OCI-LY1 (cell line): ENCODE measurements at regions not wholly inside any gene's neighbourhood (a gene's known extent, or its start where the extent isn't known, plus 50 kb on each side); places are given as distances from the start of the nearest gene placed in this dataset.

Experiments used
- H2AFZ ChIP-seq: fragments of 200-600 bp; sonication (generic), shearing (Covaris generic); 2 replicates; pipeline ENCODE4 v1.6.0; 2014; ENCODE audit warnings: antibody characterized with exemption, mild to moderate bottlenecking, low read length
- H3F3A ChIP-seq: fragments of 200-600 bp; sonication (generic), shearing (Covaris generic); 2 replicates; pipeline ENCODE4 v1.6.0; 2014; ENCODE audit warnings: mild to moderate bottlenecking, antibody characterized with exemption, low read length, moderate library complexity; ENCODE audit not compliant: insufficient read depth
- H3K27ac ChIP-seq: fragments of 200-600 bp; sonication (generic); 2 replicates; pipeline ENCODE4 v1.5.1; 2014; ENCODE audit warnings: low read length, mixed run types, mild to moderate bottlenecking, low read depth; ENCODE audit not compliant: poor library complexity, severe bottlenecking
- H3K27me3 ChIP-seq: fragments of 200-600 bp; sonication (generic); 2 replicates; pipeline ENCODE4 v1.6.0; 2014; ENCODE audit warnings: antibody characterized with exemption, mild to moderate bottlenecking, low read length, moderate library complexity; ENCODE audit not compliant: insufficient read depth
- H3K36me3 ChIP-seq: fragments of 200-600 bp; sonication (generic); 2 replicates; pipeline ENCODE4 v1.6.1; 2014; ENCODE audit warnings: mild to moderate bottlenecking, antibody characterized with exemption, low read length, moderate library complexity, mixed read lengths; ENCODE audit not compliant: insufficient read depth
- H3K4me1 ChIP-seq: fragments of 200-600 bp; sonication (generic); 2 replicates; pipeline ENCODE4 v1.5.1; 2014; ENCODE audit warnings: mild to moderate bottlenecking, low read length, moderate library complexity; ENCODE audit not compliant: insufficient read depth, severe bottlenecking
- H3K4me2 ChIP-seq: fragments of 200-600 bp; sonication (generic), shearing (Covaris generic); 2 replicates; pipeline ENCODE4 v1.6.1; 2014; ENCODE audit warnings: low read length
- H3K4me3 ChIP-seq: fragments of 200-600 bp; sonication (generic); 2 replicates; pipeline ENCODE4 v1.5.1; 2014; ENCODE audit warnings: low read length, low read depth, mild to moderate bottlenecking, mixed read lengths; ENCODE audit not compliant: poor library complexity, severe bottlenecking
- H3K79me2 ChIP-seq: fragments of 200-600 bp; shearing (Covaris generic); 2 replicates; pipeline ENCODE4 v1.6.1; 2016; ENCODE audit warnings: mixed run types, low read length, mixed read lengths; ENCODE audit not compliant: insufficient read depth
- H3K9ac ChIP-seq: fragments of 200-600 bp; sonication (generic), shearing (Covaris generic); 2 replicates; pipeline ENCODE4 v1.6.1; 2014; ENCODE audit warnings: mild to moderate bottlenecking, low read length, mixed read lengths
- H3K9me2 ChIP-seq: fragments of 200-600 bp; sonication (generic), shearing (Covaris generic); 2 replicates; pipeline ENCODE4 v1.6.1; 2014; ENCODE audit warnings: low read depth, mild to moderate bottlenecking, low read length, mixed read lengths
- H3K9me3 ChIP-seq: fragments of 200-600 bp; shearing (Covaris generic); 2 replicates; pipeline ENCODE4 v1.6.1; 2014; ENCODE audit warnings: low read length, mixed read lengths
- H4K20me1 ChIP-seq: fragments of 200-600 bp; sonication (generic), shearing (Covaris generic); 2 replicates; pipeline ENCODE4 v1.6.0; 2016; ENCODE audit warnings: mild to moderate bottlenecking, low read length; ENCODE audit not compliant: insufficient read depth
- EZH2 ChIP-seq: fragments of 200-600 bp; sonication (generic), shearing (Covaris generic); IDR thresholded peaks from 2 replicates; pipeline ENCODE4 v1.8.0; 2017; ENCODE audit warnings: borderline replicate concordance, mixed run types, mild to moderate bottlenecking, antibody characterized with exemption, low read length, moderate library complexity, mixed read lengths
- TF ChIP-seq, protein P1 (sequence below): fragments of 200-600 bp; sonication (generic), shearing (Covaris generic); IDR thresholded peaks from 2 replicates; pipeline ENCODE4 v1.5.1; 2017; ENCODE audit warnings: mild to moderate bottlenecking, antibody characterized with exemption, low read length, moderate library complexity, mixed read lengths

- no peaks in the 10 kb centered on the region for H3K4me1 ChIP-seq
- TF ChIP-seq EZH2: no peak
- TF ChIP-seq, protein P1, sequence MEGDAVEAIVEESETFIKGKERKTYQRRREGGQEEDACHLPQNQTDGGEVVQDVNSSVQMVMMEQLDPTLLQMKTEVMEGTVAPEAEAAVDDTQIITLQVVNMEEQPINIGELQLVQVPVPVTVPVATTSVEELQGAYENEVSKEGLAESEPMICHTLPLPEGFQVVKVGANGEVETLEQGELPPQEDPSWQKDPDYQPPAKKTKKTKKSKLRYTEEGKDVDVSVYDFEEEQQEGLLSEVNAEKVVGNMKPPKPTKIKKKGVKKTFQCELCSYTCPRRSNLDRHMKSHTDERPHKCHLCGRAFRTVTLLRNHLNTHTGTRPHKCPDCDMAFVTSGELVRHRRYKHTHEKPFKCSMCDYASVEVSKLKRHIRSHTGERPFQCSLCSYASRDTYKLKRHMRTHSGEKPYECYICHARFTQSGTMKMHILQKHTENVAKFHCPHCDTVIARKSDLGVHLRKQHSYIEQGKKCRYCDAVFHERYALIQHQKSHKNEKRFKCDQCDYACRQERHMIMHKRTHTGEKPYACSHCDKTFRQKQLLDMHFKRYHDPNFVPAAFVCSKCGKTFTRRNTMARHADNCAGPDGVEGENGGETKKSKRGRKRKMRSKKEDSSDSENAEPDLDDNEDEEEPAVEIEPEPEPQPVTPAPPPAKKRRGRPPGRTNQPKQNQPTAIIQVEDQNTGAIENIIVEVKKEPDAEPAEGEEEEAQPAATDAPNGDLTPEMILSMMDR: no peak
- H3K9me3 ChIP-seq: no peaks in the 10 kb centered on the region
- H3K27me3 ChIP-seq: no peaks in the 10 kb centered on the region
- no peak overlapping the region for H3K4me3 ChIP-seq
- no peak overlapping the region for H3K27ac ChIP-seq
- no peaks in the 10 kb centered on the region for H3K36me3 ChIP-seq
- no peaks in the 10 kb centered on the region for H4K20me1 ChIP-seq
- no peak overlapping the region for H2AFZ ChIP-seq
- H3K79me2 ChIP-seq: no peaks in the 10 kb centered on the region
- H3K9ac ChIP-seq: no peak overlapping the region
- no peaks in the 10 kb centered on the region for H3F3A ChIP-seq
- H3K9me2 ChIP-seq: no peaks in the 10 kb centered on the region
- no peak overlapping the region for H3K4me2 ChIP-seq
These were observed 543.9 kb downstream of the AJAP1 start for GRCh38 chr1:5198328-5198727.

DNA sequence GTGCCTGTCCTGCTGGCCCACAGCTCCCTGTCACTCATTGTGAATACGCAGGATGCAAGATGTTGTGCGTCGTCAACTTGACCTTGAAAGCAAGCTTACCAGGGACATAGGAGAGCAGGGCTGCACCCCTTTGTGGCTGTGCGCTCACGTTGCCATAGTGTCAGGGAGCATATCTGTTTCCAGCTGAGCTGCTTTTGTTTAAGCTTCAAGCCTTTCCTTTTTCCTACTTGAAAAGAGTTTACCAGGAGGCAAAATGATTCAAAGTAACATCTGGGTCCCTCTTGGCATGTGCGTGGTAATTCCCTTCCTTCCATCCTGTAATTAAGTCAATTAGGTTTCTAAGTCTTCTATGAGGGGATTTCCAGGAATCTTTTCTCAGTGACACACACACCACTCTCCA is 537.1 kb downstream of the AJAP1 start:
- Histone ChIP-seq H3K4me2 (no peak overlapping the region), H3K36me3 (no peaks in the 10 kb centered on the region)

DNA sequence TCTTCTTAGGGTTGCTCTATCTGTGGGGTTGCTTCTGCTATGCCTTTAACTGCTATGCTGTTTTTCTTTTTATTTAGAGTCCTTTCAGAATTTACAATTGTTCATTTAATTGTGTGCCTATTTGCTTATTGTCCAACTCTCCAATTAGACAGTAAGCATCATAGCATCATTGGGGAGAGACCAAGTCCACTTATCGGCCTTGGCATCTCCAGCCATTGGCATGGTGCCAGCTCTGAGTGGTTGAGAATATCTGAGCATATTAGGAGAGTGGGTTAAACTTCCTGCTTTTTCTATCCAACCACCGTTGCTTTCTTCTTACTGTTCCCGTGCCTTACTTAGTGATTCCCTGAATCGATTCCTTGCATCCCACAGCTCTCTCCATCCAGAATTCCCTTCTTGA is 535.0 kb downstream of the AJAP1 start:
- TF ChIP-seq EZH2: no peak
- TF ChIP-seq, protein P1: no peak
- Histone ChIP-seq H3K27me3 (no peaks in the 10 kb centered on the region), H3K9me2 (no peaks in the 10 kb centered on the region), H3K27ac (no peak overlapping the region), H3K4me2 (no peak overlapping the region), H3K4me1 (no peaks in the 10 kb centered on the region), H3K79me2 (no peaks in the 10 kb centered on the region), H3K9ac (no peak overlapping the region), H2AFZ (no peak overlapping the region), H3K4me3 (no peak overlapping the region), H4K20me1 (no peaks in the 10 kb centered on the region), H3F3A (no peaks in the 10 kb centered on the region), H3K36me3 (no peaks in the 10 kb centered on the region), H3K9me3 (no peaks in the 10 kb centered on the region)

More for the DNA sequence above, 537.1 kb downstream of the AJAP1 start:
- no peak overlapping the region for H2AFZ ChIP-seq
- no peaks in the 10 kb centered on the region for H3K27me3 ChIP-seq
- H3K4me1 ChIP-seq: no peaks in the 10 kb centered on the region
- no peaks in the 10 kb centered on the region for H3K9me2 ChIP-seq
- H3K9me3 ChIP-seq: no peaks in the 10 kb centered on the region
- H3K27ac ChIP-seq: no peak overlapping the region
- TF ChIP-seq, protein P1: no peak
- TF ChIP-seq EZH2: no peak
- no peaks in the 10 kb centered on the region for H3F3A ChIP-seq
- H4K20me1 ChIP-seq: no peaks in the 10 kb centered on the region
- no peak overlapping the region for H3K4me3 ChIP-seq
- no peak overlapping the region for H3K9ac ChIP-seq
- no peaks in the 10 kb centered on the region for H3K79me2 ChIP-seq
